Body of pancreas (tissue), 4 donors: ENCODE measurements at regions not wholly inside any gene's neighbourhood (a gene's known extent, or its start where the extent isn't known, plus 50 kb on each side); places are given as distances from the start of the nearest gene placed in this dataset.

Experiments
- ATAC-seq: fragments of 150-250 bp; one replicate; pipeline ENCODE4 v1.9.1; 2016
- DNase-seq, 4 donors: peaks; one replicate each; pipeline ENCODE4 v3.0.0-alpha.2; 2019
- H3K27ac ChIP-seq, 4 donors: fragments of 200-600 bp; sonication (generic); 1 replicate in 3 of 4; 2 replicates in 1 of 4; pipeline versions ENCODE4 v1.5.1 to v1.6.1; 2016 to 2019; ENCODE audit warnings: mild to moderate bottlenecking in 1 of 4, mixed read lengths in 1 of 4, moderate library complexity in 1 of 4
- H3K27me3 ChIP-seq, 2 donors: fragments of 200-600 bp; sonication (generic); one replicate each; pipeline ENCODE4 v1.6.0; 2016; ENCODE audit warnings: mild to moderate bottlenecking in 1 of 2
- H3K36me3 ChIP-seq, 2 donors: fragments of 200-600 bp; sonication (generic); replicated peaks in 1 of 2; 2 replicates each; pipeline ENCODE4 v1.5.1; 2016; ENCODE audit warnings: low read depth in 2 of 2; ENCODE audit not compliant: insufficient read depth in 1 of 2
- H3K4me1 ChIP-seq: fragments of 200-600 bp; sonication (generic); one replicate; pipeline ENCODE4 v1.6.0; 2016
- H3K4me3 ChIP-seq, 2 donors: fragments of 200-600 bp; sonication (generic); 1 replicate in 1 of 2; 2 replicates in 1 of 2; pipeline ENCODE4 v1.5.1; 2016 to 2019
- H3K9me3 ChIP-seq, 3 donors: fragments of 200-600 bp; sonication (generic); 1 replicate in 2 of 3; 2 replicates in 1 of 3; pipeline ENCODE4 v1.5.1; 2016
- CTCF ChIP-seq, 7 experiments: fragments of 450-650 bp in 4 of 7; fragments of 200-600 bp in 3 of 7; sonication (generic) in 3 of 7; IDR thresholded peaks; one replicate each; pipeline ENCODE4 v1.5.1; 2016 to 2019; ENCODE audit warnings: antibody characterized with exemption in 7 of 7
- POLR2A ChIP-seq, 3 donors: fragments of 450-650 bp; IDR thresholded peaks; one replicate each; pipeline ENCODE4 v1.6.1; 2016; ENCODE audit warnings: antibody characterized with exemption in 3 of 3, mild to moderate bottlenecking in 2 of 3
- WGBS, 2 donors: methylation state at CpG; one replicate each; pipeline ENCODE4 v1.1.5; 2017; 5-methylcytosine and 5-hydroxymethylcytosine counted together
- intact Hi-C: fragments of 100-400 bp; cut with DNase I; formaldehyde crosslinking; loops from one replicate; pipeline ENCODE4 v1.15.1; 2023

- WGBS, 2 donors: 61 to 75% methylated on average over 1 of the region's 1 CpG
- Histone ChIP-seq H3K27me3 (no peaks in the 10 kb centered on the region), H3K4me3 (no peak overlapping the region), H3K27ac (no peak overlapping the region), H3K9me3 (no peaks in the 10 kb centered on the region), H3K36me3 (no peaks in the 10 kb centered on the region), H3K4me1 (no peaks in the 10 kb centered on the region)
- TF ChIP-seq CTCF (IDR thresholded peaks at IDR 0.05) (no peak), POLR2A (IDR thresholded peaks at IDR 0.05) (no peak)
- intact Hi-C loops: no loop called here
- DNase-seq (no peak), ATAC-seq (no peak)
Observed at GRCh38 chr13:82370316-82370715, 1512.0 kb downstream of the SLITRK1 start.

- intact Hi-C loops: no loop called here
- H3K4me3 ChIP-seq: no peak overlapping the region
Observed at GRCh38 chr13:82364525-82364924, 1517.7 kb downstream of the SLITRK1 start.

GRCh38 chr13:82358284-82358683, 1524.0 kb downstream of the SLITRK1 start:
- ATAC-seq (no peak), DNase-seq (no peak)
- intact Hi-C loops: no loop called here
- Histone ChIP-seq H3K27me3 (no peaks in the 10 kb centered on the region), H3K4me1 (no peaks in the 10 kb centered on the region), H3K9me3 (no peaks in the 10 kb centered on the region), H3K4me3 (no peak overlapping the region), H3K27ac (no peak overlapping the region), H3K36me3 (no peaks in the 10 kb centered on the region)
- 50 to 53% methylated on average over 1 of the region's 1 CpG for WGBS, 2 donors
- TF ChIP-seq POLR2A (IDR thresholded peaks at IDR 0.05) (no peak), CTCF (IDR thresholded peaks at IDR 0.05) (no peak)

More at GRCh38 chr13:82364525-82364924, 1517.7 kb downstream of the SLITRK1 start:
- Histone ChIP-seq H3K36me3 (no peaks in the 10 kb centered on the region), H3K27me3 (no peaks in the 10 kb centered on the region), H3K9me3 (no peaks in the 10 kb centered on the region), H3K27ac (no peak overlapping the region), H3K4me1 (no peaks in the 10 kb centered on the region)
- ATAC-seq (no peak), DNase-seq (no peak)
- no peak for TF ChIP-seq POLR2A (IDR thresholded peaks at IDR 0.05)
- TF ChIP-seq CTCF (IDR thresholded peaks at IDR 0.05): no peak

- H3K4me3 ChIP-seq: no peak overlapping the region
- H3K27me3 ChIP-seq: no peaks in the 10 kb centered on the region
- H3K36me3 ChIP-seq: no peaks in the 10 kb centered on the region
- TF ChIP-seq CTCF (IDR thresholded peaks at IDR 0.05) (no peak), POLR2A (IDR thresholded peaks at IDR 0.05) (no peak)
- no peak for ATAC-seq
- H3K4me1 ChIP-seq: no peaks in the 10 kb centered on the region
- no peak overlapping the region for H3K27ac ChIP-seq
- intact Hi-C loops: no loop called here
- 47 to 58% methylated on average over 5 of the region's 5 CpGs for WGBS, 2 donors
- H3K9me3 ChIP-seq: no peaks in the 10 kb centered on the region
- no peak for DNase-seq
Observed at GRCh38 chr13:82356667-82357410, 1525.4 kb downstream of the SLITRK1 start.

GRCh38 chr13:82344867-82345266, 1537.4 kb downstream of the SLITRK1 start:
- Histone ChIP-seq H3K4me1 (peaks cover 8% of the 10 kb centered on the region), H3K27ac (no peak overlapping the region), H3K36me3 (no peaks in the 10 kb centered on the region), H3K9me3 (no peaks in the 10 kb centered on the region), H3K27me3 (no peaks in the 10 kb centered on the region), H3K4me3 (no peak overlapping the region)
- TF ChIP-seq POLR2A (IDR thresholded peaks at IDR 0.05): no peak
- no peak for TF ChIP-seq CTCF (IDR thresholded peaks at IDR 0.05)
- DNase-seq (no peak), ATAC-seq (no peak)
- WGBS, 2 donors: 60 to 68% methylated on average over 1 of the region's 1 CpG
- intact Hi-C loops: no loop called here
